ENCODE measurements at regions not wholly inside any gene's neighbourhood (a gene's known extent, or its start where the extent isn't known, plus 50 kb on each side); places are given as distances from the start of the nearest gene placed in this dataset.

- FAIRE-seq (no peak), DNase-seq (peak in 1 of 5 donors; percentile 5)
- Histone ChIP-seq H3K9me3 (ENCODE audit: control insufficient read depth in 2 of 3, insufficient read depth in 1 of 3, low read length in 3 of 3) (peaks cover 0 to 7% (median 0%) of the 10 kb centered on the region in 3 donors), H3K27ac (ENCODE audit: low read depth in 2 of 2, low read length in 2 of 2) (no peak overlapping the region), H3K27me3 (ENCODE audit: control insufficient read depth, insufficient read depth, low read length) (no peaks in the 10 kb centered on the region), H3K9ac (ENCODE audit: low read length in 3 of 3) (no peak overlapping the region), H3K4me3 (ENCODE audit: low read length in 3 of 3) (no peak overlapping the region), H3K4me1 (ENCODE audit: control insufficient read depth in 2 of 3, insufficient read depth in 2 of 3, low read depth in 1 of 3, low read length in 3 of 3) (no peaks in the 10 kb centered on the region), H3K36me3 (ENCODE audit: control insufficient read depth in 2 of 3, insufficient read depth in 3 of 3, low read length in 3 of 3) (no peaks in the 10 kb centered on the region)
- TF ChIP-seq CTCF (IDR thresholded peaks at IDR 0.05; ENCODE audit: borderline replicate concordance, extremely low read depth, insufficient read depth), result no peak
- intact Hi-C loops (cut with DNase I), result no loop called here
Observed at GRCh38 chr4:63580796-63581475, 828.3 kb downstream of the TECRL start.

GRCh38 chr4:63578383-63578782 lies 830.9 kb downstream of the TECRL start:
- DNase-seq (no peak), FAIRE-seq (no peak)
- no peak overlapping the region for H3K27ac ChIP-seq (ENCODE audit: low read depth in 2 of 2, low read length in 2 of 2)
- H3K4me1 ChIP-seq (ENCODE audit: control insufficient read depth in 2 of 3, insufficient read depth in 2 of 3, low read depth in 1 of 3, low read length in 3 of 3), result no peaks in the 10 kb centered on the region
- no peaks in the 10 kb centered on the region for H3K36me3 ChIP-seq (ENCODE audit: control insufficient read depth in 2 of 3, insufficient read depth in 3 of 3, low read length in 3 of 3)
- H3K27me3 ChIP-seq (ENCODE audit: control insufficient read depth, insufficient read depth, low read length), result no peaks in the 10 kb centered on the region
- TF ChIP-seq CTCF (IDR thresholded peaks at IDR 0.05; ENCODE audit: borderline replicate concordance, extremely low read depth, insufficient read depth), result no peak
- H3K4me3 ChIP-seq (ENCODE audit: low read length in 3 of 3), result no peak overlapping the region
- intact Hi-C loops (cut with DNase I), result no loop called here
- no peak overlapping the region for H3K9ac ChIP-seq (ENCODE audit: low read length in 3 of 3)
- H3K9me3 ChIP-seq (ENCODE audit: control insufficient read depth in 2 of 3, insufficient read depth in 1 of 3, low read length in 3 of 3), result peaks cover 0 to 25% (median 0%) of the 10 kb centered on the region in 3 donors

- Histone ChIP-seq H3K27ac (ENCODE audit: low read depth in 2 of 2, low read length in 2 of 2) (no peak overlapping the region), H3K4me3 (ENCODE audit: low read length in 3 of 3) (no peak overlapping the region), H3K4me1 (ENCODE audit: control insufficient read depth in 2 of 3, insufficient read depth in 2 of 3, low read depth in 1 of 3, low read length in 3 of 3) (no peaks in the 10 kb centered on the region), H3K27me3 (ENCODE audit: control insufficient read depth, insufficient read depth, low read length) (no peaks in the 10 kb centered on the region), H3K9ac (ENCODE audit: low read length in 3 of 3) (no peak overlapping the region), H3K9me3 (ENCODE audit: control insufficient read depth in 2 of 3, insufficient read depth in 1 of 3, low read length in 3 of 3) (peaks cover 0 to 4% (median 0%) of the 10 kb centered on the region in 3 donors), H3K36me3 (ENCODE audit: control insufficient read depth in 2 of 3, insufficient read depth in 3 of 3, low read length in 3 of 3) (no peaks in the 10 kb centered on the region)
- no peak for TF ChIP-seq CTCF (IDR thresholded peaks at IDR 0.05; ENCODE audit: borderline replicate concordance, extremely low read depth, insufficient read depth)
- no peak for DNase-seq
- FAIRE-seq, result no peak
- intact Hi-C loops (cut with DNase I), result no loop called here
Observed at GRCh38 chr4:63566658-63567057, 842.6 kb downstream of the TECRL start.
